HG03460 (cell line): ENCODE measurements at regions not wholly inside any gene's neighbourhood (a gene's known extent, or its start where the extent isn't known, plus 50 kb on each side); places are given as distances from the start of the nearest gene placed in this dataset.
"Not testable (repeated sequence)": the region's sequence is repeated elsewhere in the genome, so short reads cannot be mapped to it uniquely, and the experiment has no call there.

ENCODE experiments used
- ATAC-seq: cut with Tn5 transposase; IDR thresholded peaks from one replicate; pipeline ENCODE4 v1.9.1; 2021; ENCODE audit not compliant: unreplicated experiment

- peak; percentile 43 for ATAC-seq
Observed at GRCh38 chrX:46178763-46179162, 366.5 kb downstream of the ZNF674 start.

DNA sequence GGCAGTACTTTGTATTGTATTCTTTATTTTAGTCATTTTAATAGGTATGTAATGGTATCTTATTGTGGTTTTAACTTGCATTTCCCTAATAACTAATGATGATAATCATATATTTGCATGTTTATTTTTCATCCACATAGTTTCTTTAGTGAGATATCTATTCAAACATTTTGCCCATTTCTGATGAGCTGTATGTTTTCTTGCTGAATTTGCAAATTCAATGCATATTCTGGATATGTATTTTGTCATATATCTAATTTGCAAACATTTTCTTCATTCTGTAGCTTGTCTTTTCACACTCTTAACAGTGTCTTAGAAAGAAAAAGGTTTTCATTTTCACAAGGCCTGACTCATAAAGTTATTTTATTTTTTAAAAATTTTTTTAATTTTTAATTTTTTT is 372.1 kb downstream of the ZNF674 start:
- no peak for ATAC-seq

- ATAC-seq: not testable (repeated sequence)
Observed at GRCh38 chrX:46171457-46171856, 373.8 kb downstream of the ZNF674 start.

DNA sequence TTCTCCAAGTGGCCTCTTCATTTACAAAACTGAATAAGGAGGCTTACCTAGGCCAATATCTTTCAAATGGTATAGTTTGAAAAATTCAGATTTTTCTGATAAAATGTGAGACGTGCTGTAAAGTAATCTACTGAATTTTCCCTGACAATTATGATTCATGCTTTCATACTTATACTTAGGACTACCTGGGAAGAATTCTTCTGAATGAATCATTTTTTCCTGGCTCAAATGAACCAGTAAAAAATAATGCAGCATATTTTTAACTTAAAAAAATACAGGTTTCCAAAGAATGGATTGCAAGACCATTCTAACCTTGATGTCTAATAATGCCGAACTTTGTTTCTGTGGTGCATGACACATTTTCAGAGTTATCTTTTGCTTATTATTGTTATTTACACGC is 375.4 kb downstream of the ZNF674 start:
- ATAC-seq: no peak

DNA sequence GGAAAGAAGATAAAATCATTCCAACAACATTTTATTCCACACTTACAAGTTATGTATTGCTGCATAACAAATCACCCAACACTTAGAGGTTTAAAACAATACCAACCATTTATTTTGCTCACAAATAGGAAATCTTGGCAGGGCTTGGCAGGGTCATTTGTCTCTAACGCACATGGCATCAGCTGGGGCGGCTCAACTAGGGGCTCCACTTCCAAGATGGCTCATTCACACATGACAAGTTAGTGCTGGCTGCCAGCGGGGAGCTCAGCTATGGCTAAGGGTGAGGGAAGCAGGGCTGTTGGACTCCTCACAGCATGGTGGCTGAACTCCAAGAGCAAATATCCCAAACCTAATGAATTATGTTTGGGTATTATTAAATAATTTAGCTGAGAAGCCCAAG is 377.0 kb downstream of the ZNF674 start:
- ATAC-seq: no peak

GRCh38 chrX:46165866-46166265 is 379.4 kb downstream of the ZNF674 start:
- no peak for ATAC-seq

DNA sequence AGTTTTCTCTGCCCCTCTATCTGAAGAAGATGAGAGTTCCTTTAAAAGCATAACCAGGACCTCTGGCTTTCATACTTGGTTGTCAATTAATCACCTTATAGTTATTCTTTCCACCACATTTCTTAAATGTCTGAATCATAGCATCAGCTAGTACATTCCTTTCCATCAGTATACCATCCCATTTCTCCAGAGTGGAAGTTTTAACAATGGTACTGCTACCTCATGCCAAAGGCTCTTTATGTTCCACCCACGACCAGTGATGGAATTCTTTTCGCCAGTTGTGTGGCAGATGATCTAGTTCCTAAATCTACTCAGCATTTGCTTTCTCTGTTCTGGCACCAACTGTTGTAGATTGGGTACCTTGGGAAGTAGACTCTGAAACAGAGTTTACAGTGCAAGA is 379.8 kb downstream of the ZNF674 start:
- no peak for ATAC-seq

- ATAC-seq: no peak
Observed at GRCh38 chrX:46152756-46153155, 392.5 kb downstream of the ZNF674 start.

DNA sequence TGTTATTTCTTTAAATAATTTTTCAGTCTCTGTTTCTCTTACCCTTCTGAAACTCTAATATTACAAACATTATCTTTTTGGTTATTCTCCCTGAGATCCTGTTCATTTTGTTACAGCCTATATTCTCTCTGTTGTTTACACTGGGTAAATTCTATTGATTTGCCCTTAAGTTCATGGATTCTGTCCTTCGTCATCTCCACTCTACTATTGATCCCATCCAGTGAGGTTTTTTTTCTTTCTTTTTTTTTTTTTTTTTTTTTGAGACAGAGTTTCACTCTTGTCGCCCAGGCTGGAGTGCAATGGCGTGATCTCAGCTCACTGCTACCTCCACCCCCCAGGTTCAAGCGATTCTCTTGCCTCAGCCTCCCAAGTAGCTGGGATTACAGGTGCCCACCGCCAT is 393.9 kb downstream of the ZNF674 start:
- ATAC-seq: not testable (repeated sequence)

- ATAC-seq: no peak
Observed at GRCh38 chrX:46144566-46144965, 400.7 kb downstream of the ZNF674 start.

GRCh38 chrX:46140272-46140671 is 404.9 kb downstream of the ZNF674 start:
- no peak for ATAC-seq

DNA sequence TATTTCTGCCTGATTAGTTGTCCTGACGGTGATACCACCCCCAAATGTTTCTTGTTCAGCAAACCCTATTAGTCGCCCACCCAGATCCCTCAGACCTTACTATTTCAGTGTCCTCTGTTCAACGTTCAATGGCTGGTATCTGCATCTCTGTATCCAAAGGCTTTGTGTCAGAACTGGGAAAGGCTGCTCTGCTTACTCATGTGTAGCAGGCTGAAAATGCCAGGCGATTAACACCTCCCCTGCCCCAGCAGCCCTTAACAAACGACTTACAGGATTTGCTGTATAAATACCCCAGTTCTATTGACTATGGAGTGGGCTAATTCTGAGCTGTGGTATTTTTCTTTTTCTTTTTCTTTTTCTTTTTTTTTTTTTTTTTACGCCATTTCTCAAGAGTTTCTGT is 415.0 kb downstream of the ZNF674 start:
- no peak for ATAC-seq

GRCh38 chrX:46125111-46125510 is 420.1 kb downstream of the ZNF674 start:
- no peak for ATAC-seq

- no peak for ATAC-seq
Observed at GRCh38 chrX:46117234-46117633, 428.0 kb downstream of the ZNF674 start.

DNA sequence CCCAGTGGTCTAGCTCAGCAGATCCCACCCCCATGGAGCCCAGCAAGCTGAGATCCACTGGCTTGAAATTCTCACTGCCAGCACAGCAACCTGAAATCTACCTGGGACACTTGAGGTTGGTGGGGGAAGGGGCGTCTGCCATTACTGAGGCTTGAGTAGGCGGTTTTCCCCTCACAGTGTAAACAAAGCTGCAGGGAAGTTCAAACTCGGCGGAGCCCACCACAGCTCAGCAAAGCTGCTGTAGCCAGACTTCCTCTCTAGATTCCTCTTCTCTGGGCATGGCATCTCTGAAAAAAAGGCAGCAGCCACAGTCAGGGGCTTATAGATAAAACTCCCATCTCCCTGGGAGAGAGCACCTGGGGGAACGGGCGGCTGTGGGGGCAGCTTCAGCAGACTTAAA is 457.9 kb downstream of the ZNF674 start:
- not testable (repeated sequence) for ATAC-seq

- not testable (repeated sequence) for ATAC-seq
Observed at GRCh38 chrX:46080121-46080520, 465.1 kb downstream of the ZNF674 start.

GRCh38 chrX:46072791-46073190 is 472.4 kb downstream of the ZNF674 start:
- no peak for ATAC-seq

- no peak for ATAC-seq
Observed at GRCh38 chrX:46072372-46072771, 472.8 kb downstream of the ZNF674 start.

DNA sequence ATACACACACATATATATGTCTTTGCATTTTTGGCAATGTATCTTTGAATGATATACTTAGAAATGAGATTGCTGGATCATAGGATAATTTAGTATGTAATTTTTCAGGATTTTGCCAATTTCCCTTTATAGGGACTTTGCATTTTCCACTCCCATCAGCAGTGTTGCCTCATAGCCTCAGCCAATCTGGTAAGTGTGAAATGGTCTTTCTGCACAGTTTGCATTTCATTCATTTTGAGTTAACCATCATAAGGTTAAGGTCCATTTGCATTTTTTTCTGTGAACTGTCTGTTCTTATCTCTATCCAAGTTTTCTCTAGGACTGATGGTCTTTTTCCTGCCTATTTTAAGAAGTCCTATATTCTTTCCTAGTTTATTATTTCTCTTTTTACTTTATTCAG is 474.8 kb downstream of the ZNF674 start:
- no peak for ATAC-seq

DNA sequence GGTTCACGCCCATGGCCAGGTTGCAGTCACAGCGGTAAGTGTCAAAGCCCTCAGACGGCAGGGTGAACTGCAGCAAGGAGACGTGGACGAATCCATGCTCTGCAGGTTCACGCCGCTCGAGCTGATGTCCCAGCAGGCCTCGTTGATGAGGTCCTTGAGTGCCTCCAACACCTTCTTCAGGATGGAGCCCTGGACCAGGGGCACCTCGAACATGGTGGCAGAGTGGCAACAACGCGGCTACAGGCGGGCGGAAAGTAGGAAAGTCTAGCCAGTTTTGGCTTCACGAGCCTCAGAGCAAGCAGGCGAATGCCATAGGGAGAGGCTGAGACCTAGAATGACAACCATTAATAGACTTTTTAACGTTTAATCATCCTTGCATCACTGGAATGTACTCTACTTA is 485.9 kb downstream of the ZNF674 start:
- ATAC-seq: no peak

DNA sequence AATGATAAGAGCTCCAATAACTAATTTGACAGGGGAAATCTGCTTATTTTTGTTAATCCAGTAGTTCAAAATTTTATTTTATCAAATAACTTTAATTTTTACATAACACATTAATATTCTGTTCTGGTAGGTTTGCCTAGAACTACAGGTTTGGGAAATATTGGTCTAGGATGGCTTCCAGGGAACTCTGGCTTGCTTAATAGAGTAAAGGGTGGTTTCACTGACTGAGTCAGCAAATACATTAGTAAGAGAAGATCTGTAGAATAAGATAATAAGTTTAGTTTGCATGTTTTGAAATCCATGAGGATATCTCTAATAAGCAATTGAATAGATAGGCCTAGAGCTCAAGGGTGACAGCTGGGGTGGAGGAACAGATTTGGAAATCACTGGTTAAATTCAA is 500.7 kb downstream of the ZNF674 start:
- no peak for ATAC-seq

DNA sequence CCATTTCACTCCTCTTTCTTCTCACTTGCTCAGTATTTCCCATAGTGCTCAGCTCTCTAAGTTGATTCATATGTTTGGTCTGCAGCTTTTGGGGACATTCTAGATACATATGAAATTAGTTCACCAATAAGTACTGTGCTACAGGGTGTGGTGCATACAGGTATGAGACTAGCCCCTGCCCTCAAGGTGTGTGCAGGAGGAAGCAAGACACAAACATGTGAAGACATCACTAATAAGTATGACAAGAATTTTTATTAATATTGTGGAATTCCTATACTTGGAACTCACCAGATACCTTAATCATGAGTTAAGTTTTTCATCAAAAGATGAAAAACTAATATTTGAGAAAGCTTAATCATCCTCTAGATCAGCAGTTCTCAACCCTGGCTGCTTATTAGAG is 505.2 kb downstream of the ZNF674 start:
- ATAC-seq: no peak

- ATAC-seq: no peak
Observed at GRCh38 chrX:46039526-46039925, 505.7 kb downstream of the ZNF674 start.

GRCh38 chrX:46036508-46036907 is 508.7 kb downstream of the ZNF674 start:
- no peak for ATAC-seq
